H9 (cell line): ENCODE measurements at regions not wholly inside any gene's neighbourhood (a gene's known extent, or its start where the extent isn't known, plus 50 kb on each side); places are given as distances from the start of the nearest gene placed in this dataset.

Experiments used
- DNase-seq: peaks from one replicate; pipeline ENCODE4 v3.0.0-alpha.2; 2017
- H2AFZ ChIP-seq: one replicate; pipeline ENCODE4 v1.6.1; 2013; ENCODE audit warnings: mild to moderate bottlenecking, low read length, control low read depth, moderate library complexity
- H2AK5ac ChIP-seq: 2 replicates; pipeline ENCODE4 v1.6.1; 2013; ENCODE audit warnings: low read length, control low read depth, mixed read lengths; ENCODE audit not compliant: insufficient read length
- H2BK120ac ChIP-seq: one replicate; pipeline ENCODE4 v1.6.1; 2013; ENCODE audit warnings: low read depth, mild to moderate bottlenecking, low read length, control low read depth, inconsistent platforms; ENCODE audit not compliant: poor library complexity, severe bottlenecking
- H2BK12ac ChIP-seq: 2 replicates; pipeline ENCODE4 v1.6.1; 2013; ENCODE audit warnings: low read length, control low read depth, mixed read lengths, low read depth; ENCODE audit not compliant: insufficient read length
- H2BK15ac ChIP-seq: 2 replicates; pipeline ENCODE4 v1.6.1; 2013; ENCODE audit warnings: low read depth, low read length, control low read depth
- H2BK20ac ChIP-seq: one replicate; pipeline ENCODE4 v1.6.1; 2013; ENCODE audit warnings: low read depth, mild to moderate bottlenecking, low read length, control low read depth, inconsistent platforms; ENCODE audit not compliant: poor library complexity, severe bottlenecking
- H2BK5ac ChIP-seq: 2 replicates; pipeline ENCODE4 v1.6.1; 2013; ENCODE audit warnings: low read length, control low read depth, mixed read lengths; ENCODE audit not compliant: insufficient read length
- H3K14ac ChIP-seq: 2 replicates; pipeline ENCODE4 v1.6.1; 2013; ENCODE audit warnings: low read length, control low read depth; ENCODE audit not compliant: insufficient read depth
- H3K18ac ChIP-seq: 2 replicates; pipeline ENCODE4 v1.6.1; 2013; ENCODE audit warnings: low read depth, mild to moderate bottlenecking, mixed read lengths, low read length, control low read depth; ENCODE audit not compliant: insufficient read length
- H3K23ac ChIP-seq: 2 replicates; pipeline ENCODE4 v1.6.1; 2013; ENCODE audit warnings: low read length, control low read depth, mixed read lengths, low read depth; ENCODE audit not compliant: insufficient read length
- H3K23me2 ChIP-seq: 2 replicates; pipeline ENCODE4 v1.6.1; 2013; ENCODE audit warnings: low read depth, mild to moderate bottlenecking, mixed read lengths, low read length, control low read depth; ENCODE audit not compliant: insufficient read length, poor library complexity, severe bottlenecking
- H3K27ac ChIP-seq: 2 replicates; pipeline ENCODE4 v1.5.1; 2013; ENCODE audit warnings: low read length, control low read depth, mixed read lengths, low read depth; ENCODE audit not compliant: insufficient read length
- H3K27me3 ChIP-seq: 2 replicates; pipeline ENCODE4 v1.6.1; 2013; ENCODE audit warnings: low read length, control low read depth, inconsistent platforms; ENCODE audit not compliant: insufficient read depth
- H3K4ac ChIP-seq: 2 replicates; pipeline ENCODE4 v1.6.1; 2013; ENCODE audit warnings: low read depth, mild to moderate bottlenecking, control low read depth, inconsistent platforms, low read length, moderate library complexity
- H3K4me1 ChIP-seq: 2 replicates; pipeline ENCODE4 v1.6.1; 2013; ENCODE audit warnings: low read length, control low read depth, inconsistent platforms; ENCODE audit not compliant: insufficient read depth
- H3K4me2 ChIP-seq: 2 replicates; pipeline ENCODE4 v1.6.1; 2013; ENCODE audit warnings: low read length, control low read depth, mixed read lengths; ENCODE audit not compliant: insufficient read length, insufficient read depth
- H3K56ac ChIP-seq: 2 replicates; pipeline ENCODE4 v1.6.1; 2013; ENCODE audit warnings: low read depth, mild to moderate bottlenecking, mixed read lengths, low read length, control low read depth; ENCODE audit not compliant: insufficient read length
- H3K79me1 ChIP-seq: 2 replicates; pipeline ENCODE4 v1.6.1; 2013; ENCODE audit warnings: low read depth, mild to moderate bottlenecking, moderate library complexity, low read length, control low read depth, inconsistent platforms; ENCODE audit not compliant: insufficient read depth, poor library complexity, severe bottlenecking
- H3K79me2 ChIP-seq: 2 replicates; pipeline ENCODE4 v1.6.1; 2013; ENCODE audit warnings: low read length, control low read depth, inconsistent platforms; ENCODE audit not compliant: insufficient read depth
- H3K9ac ChIP-seq: 2 replicates; pipeline ENCODE4 v1.6.1; 2013; ENCODE audit warnings: low read length, control low read depth, mixed read lengths; ENCODE audit not compliant: insufficient read length; ENCODE audit errors: extremely low read depth
- H3K9me3 ChIP-seq: one replicate; pipeline ENCODE4 v1.6.1; 2013; ENCODE audit warnings: low read depth, low read length, inconsistent platforms; ENCODE audit not compliant: control insufficient read depth
- H3T11ph ChIP-seq: one replicate; pipeline ENCODE4 v1.6.1; 2013; ENCODE audit warnings: mild to moderate bottlenecking, low read length, control low read depth, inconsistent platforms
- H4K20me1 ChIP-seq: one replicate; pipeline ENCODE4 v1.6.1; 2013; ENCODE audit not compliant: control insufficient read depth, insufficient read length, insufficient read depth
- H4K5ac ChIP-seq: 2 replicates; pipeline ENCODE4 v1.6.1; 2013; ENCODE audit warnings: low read depth, mild to moderate bottlenecking, mixed read lengths, low read length, control low read depth; ENCODE audit not compliant: insufficient read length
- H4K8ac ChIP-seq: replicated peaks from 2 replicates; pipeline ENCODE4 v1.6.1; 2013; ENCODE audit warnings: low read length, control low read depth, mixed read lengths, low read depth; ENCODE audit not compliant: insufficient read length
- H4K91ac ChIP-seq: 2 replicates; pipeline ENCODE4 v1.6.1; 2013; ENCODE audit warnings: low read depth, mild to moderate bottlenecking, moderate library complexity, mixed read lengths, low read length, control low read depth; ENCODE audit not compliant: insufficient read length
- H3K27ac Mint-ChIP-seq, 3 experiments: 2 replicates in 2 of 3; 3 replicates in 1 of 3; pipeline ENCODE4 v1.8.0; 2020 to 2021; ENCODE audit warnings: mixed read lengths in 3 of 3, mild to moderate bottlenecking in 1 of 3, moderate library complexity in 1 of 3
- H3K27me3 Mint-ChIP-seq: 2 replicates; pipeline ENCODE4 v1.8.0; 2021; ENCODE audit warnings: low read depth, mild to moderate bottlenecking, moderate library complexity, mixed read lengths
- H3K36me3 Mint-ChIP-seq, 3 experiments: 2 replicates in 2 of 3; 3 replicates in 1 of 3; pipeline ENCODE4 v1.8.0; 2020 to 2021; ENCODE audit warnings: low read depth in 3 of 3, mixed read lengths in 3 of 3; ENCODE audit not compliant: insufficient read depth in 1 of 3
- H3K4me1 Mint-ChIP-seq, 2 experiments: 2 replicates each; pipeline ENCODE4 v1.8.0; 2020; ENCODE audit warnings: mixed read lengths in 2 of 2
- H3K4me3 Mint-ChIP-seq, 2 experiments: 2 replicates in 1 of 2; 3 replicates in 1 of 2; pipeline ENCODE4 v1.8.0; 2020 to 2021; ENCODE audit warnings: mild to moderate bottlenecking in 2 of 2, mixed read lengths in 2 of 2, moderate library complexity in 1 of 2
- H3K9me3 Mint-ChIP-seq, 2 experiments: 2 replicates in 1 of 2; 3 replicates in 1 of 2; pipeline ENCODE4 v1.8.0; 2020; ENCODE audit warnings: mild to moderate bottlenecking in 2 of 2, mixed read lengths in 2 of 2, moderate library complexity in 1 of 2
- CTCF ChIP-seq: fragments of 200-600 bp; sonication (generic); conservative IDR thresholded peaks from 3 replicates; pipeline ENCODE4 v1.8.0; 2021; ENCODE audit warnings: antibody characterized with exemption, mild to moderate bottlenecking
- WGBS: extraction: QIAGEN DNeasy Blood & Tissue Kit; methylation state at CpG from one replicate; pipeline ENCODE4 v1.1.7; 2013; ENCODE audit warnings: missing lambda C conversion rate, low lambda C conversion rate, mixed read lengths; ENCODE audit not compliant: insufficient read length; ENCODE audit errors: extremely low coverage; 5-methylcytosine and 5-hydroxymethylcytosine counted together

- Mint-ChIP-seq H3K4me1 (peaks cover 19 to 35% of the 10 kb centered on the region in 2 experiments), H3K36me3 (no peaks in the 10 kb centered on the region), H3K9me3 (no peaks in the 10 kb centered on the region), H3K4me3 (no peak overlapping the region), H3K27ac (no peak overlapping the region; a peak in 1 of 7 replicates), H3K27me3 (peaks cover 7% of the 10 kb centered on the region)
- no peaks in the 10 kb centered on the region for H3K79me1 ChIP-seq
- H2BK12ac ChIP-seq = no peak overlapping the region
- no peaks in the 10 kb centered on the region for H3K27me3 ChIP-seq
- H2BK5ac ChIP-seq = no peak overlapping the region
- no peak overlapping the region for H3K4ac ChIP-seq
- no peaks in the 10 kb centered on the region for H4K20me1 ChIP-seq
- no peak overlapping the region for H3K18ac ChIP-seq
- TF ChIP-seq CTCF = no peak
- H3K79me2 ChIP-seq = no peaks in the 10 kb centered on the region
- no peak overlapping the region for H3T11ph ChIP-seq
- no peak for DNase-seq
- H4K8ac ChIP-seq = no peak overlapping the region
- no peak overlapping the region for H3K4me2 ChIP-seq
- peaks cover 5% of the 10 kb centered on the region; the same call in 1 of the 2 replicates for H3K4me1 ChIP-seq
- H3K23me2 ChIP-seq = no peaks in the 10 kb centered on the region
- no peak overlapping the region for H4K5ac ChIP-seq
- H2AFZ ChIP-seq = no peak overlapping the region
- H2AK5ac ChIP-seq = no peak overlapping the region
- no peak overlapping the region for H3K56ac ChIP-seq
- no CpG with 5 or more reads among the region's 12 CpGs for WGBS
- no peak overlapping the region for H3K9ac ChIP-seq
- H2BK20ac ChIP-seq = no peak overlapping the region
- no peaks in the 10 kb centered on the region for H3K9me3 ChIP-seq
- H2BK120ac ChIP-seq = no peak overlapping the region
- no peak overlapping the region for H4K91ac ChIP-seq
- no peak overlapping the region for H3K14ac ChIP-seq
- H2BK15ac ChIP-seq = no peak overlapping the region
- no peak overlapping the region for H3K27ac ChIP-seq
- no peak overlapping the region for H3K23ac ChIP-seq
These were observed 97.1 kb upstream of the EPB41L3 start for GRCh38 chr18:5640939-5641338.
